BE2C (cell line): ENCODE measurements at regions not wholly inside any gene's neighbourhood (a gene's known extent, or its start where the extent isn't known, plus 50 kb on each side); places are given as distances from the start of the nearest gene placed in this dataset.

Experiments
- DNase-seq: peaks from one replicate; pipeline ENCODE4 v3.0.0-alpha.2; 2020
- H3K27me3 ChIP-seq: fragments of 250-450 bp; sonication (Bioruptor Pico); 2 replicates; pipeline ENCODE4 v1.5.1; 2020; ENCODE audit warnings: mild to moderate bottlenecking
- H3K36me3 ChIP-seq: fragments of 250-450 bp; sonication (Bioruptor Pico); 2 replicates; pipeline ENCODE4 v1.5.1; 2020; ENCODE audit warnings: mild to moderate bottlenecking
- H3K4me1 ChIP-seq: fragments of 250-450 bp; sonication (Bioruptor Pico); 2 replicates; pipeline ENCODE4 v1.5.1; 2020
- H3K4me3 ChIP-seq: 2 replicates; pipeline ENCODE4 v1.5.1; 2011; ENCODE audit warnings: low read depth, low read length
- H3K9me3 ChIP-seq: fragments of 250-450 bp; sonication (Bioruptor Pico); 2 replicates; pipeline ENCODE4 v1.5.1; 2020
- TF ChIP-seq, protein P1 (sequence below): IDR thresholded peaks from 2 replicates; pipeline ENCODE4 v1.5.1; 2012; ENCODE audit warnings: mild to moderate bottlenecking, low read depth, low read length

DNA sequence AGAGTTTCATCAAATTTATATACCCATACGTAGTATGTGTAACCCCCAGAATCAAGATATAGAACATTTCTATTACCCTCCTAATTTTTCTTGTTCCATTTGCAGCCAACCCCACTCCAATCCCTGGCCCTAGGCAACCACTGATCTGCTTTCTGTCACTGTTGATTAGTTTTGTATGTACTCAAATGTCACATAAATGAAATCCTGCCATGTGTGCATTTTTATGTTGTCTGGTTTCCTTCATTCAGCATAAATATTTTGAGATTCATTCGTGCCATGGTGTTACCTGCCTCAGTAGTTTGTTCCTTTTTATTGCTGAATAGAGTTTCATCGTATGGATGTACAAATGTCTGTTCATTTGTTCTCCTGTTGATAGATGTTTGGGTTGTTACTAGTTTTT lies 126.3 kb downstream of the MID1IP1 start:
- no peaks in the 10 kb centered on the region for H3K9me3 ChIP-seq
- no peak for DNase-seq
- no peaks in the 10 kb centered on the region for H3K4me1 ChIP-seq
- TF ChIP-seq, protein P1, sequence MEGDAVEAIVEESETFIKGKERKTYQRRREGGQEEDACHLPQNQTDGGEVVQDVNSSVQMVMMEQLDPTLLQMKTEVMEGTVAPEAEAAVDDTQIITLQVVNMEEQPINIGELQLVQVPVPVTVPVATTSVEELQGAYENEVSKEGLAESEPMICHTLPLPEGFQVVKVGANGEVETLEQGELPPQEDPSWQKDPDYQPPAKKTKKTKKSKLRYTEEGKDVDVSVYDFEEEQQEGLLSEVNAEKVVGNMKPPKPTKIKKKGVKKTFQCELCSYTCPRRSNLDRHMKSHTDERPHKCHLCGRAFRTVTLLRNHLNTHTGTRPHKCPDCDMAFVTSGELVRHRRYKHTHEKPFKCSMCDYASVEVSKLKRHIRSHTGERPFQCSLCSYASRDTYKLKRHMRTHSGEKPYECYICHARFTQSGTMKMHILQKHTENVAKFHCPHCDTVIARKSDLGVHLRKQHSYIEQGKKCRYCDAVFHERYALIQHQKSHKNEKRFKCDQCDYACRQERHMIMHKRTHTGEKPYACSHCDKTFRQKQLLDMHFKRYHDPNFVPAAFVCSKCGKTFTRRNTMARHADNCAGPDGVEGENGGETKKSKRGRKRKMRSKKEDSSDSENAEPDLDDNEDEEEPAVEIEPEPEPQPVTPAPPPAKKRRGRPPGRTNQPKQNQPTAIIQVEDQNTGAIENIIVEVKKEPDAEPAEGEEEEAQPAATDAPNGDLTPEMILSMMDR: no peak
- H3K4me3 ChIP-seq: no peak overlapping the region
- no peaks in the 10 kb centered on the region for H3K27me3 ChIP-seq
- no peaks in the 10 kb centered on the region for H3K36me3 ChIP-seq

DNA sequence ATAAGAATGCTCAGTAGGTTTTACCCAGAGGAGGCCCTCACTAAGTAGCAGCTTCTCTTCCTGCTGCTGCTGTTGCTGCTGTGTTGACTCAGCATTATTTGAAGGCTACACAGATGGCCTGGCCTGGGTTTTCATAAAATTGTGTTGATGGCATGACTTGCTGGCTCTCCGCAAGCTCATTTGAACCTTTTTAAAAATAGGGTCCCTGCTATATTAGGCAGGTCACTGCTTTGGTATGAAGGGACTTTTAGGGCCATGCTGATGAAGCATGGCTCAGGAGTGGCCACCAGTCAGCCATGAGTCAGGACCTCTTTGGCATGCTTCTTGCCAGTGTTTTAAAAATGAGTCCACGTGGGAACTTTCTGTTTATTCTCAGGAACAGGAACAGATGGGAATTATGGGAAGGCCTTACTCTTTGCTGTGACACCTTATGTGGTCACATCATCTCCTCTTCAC lies 128.7 kb downstream of the MID1IP1 start:
- Histone ChIP-seq H3K27me3 (no peaks in the 10 kb centered on the region), H3K4me3 (no peak overlapping the region), H3K4me1 (no peaks in the 10 kb centered on the region), H3K36me3 (no peaks in the 10 kb centered on the region), H3K9me3 (no peaks in the 10 kb centered on the region)
- DNase-seq: no peak
- TF ChIP-seq, protein P1: no peak

DNA sequence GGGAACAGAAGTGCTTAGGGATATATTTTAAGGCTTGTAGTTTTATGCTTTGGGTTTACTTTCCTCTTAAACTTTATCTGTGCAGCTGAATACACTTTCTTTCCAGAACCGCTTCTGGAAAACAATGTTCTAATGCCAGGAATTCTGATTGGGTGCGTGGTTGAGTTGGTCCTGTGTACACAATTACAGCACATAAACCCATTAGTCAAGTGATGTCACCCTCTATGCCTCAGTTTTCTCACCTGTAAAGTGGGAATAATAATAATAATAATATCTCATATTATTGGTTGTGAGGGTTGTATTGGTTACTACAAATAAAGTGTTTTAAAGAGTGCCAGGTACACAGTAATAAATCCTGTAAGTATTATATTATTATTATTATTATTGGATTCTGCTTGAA lies 129.2 kb downstream of the MID1IP1 start:
- H3K4me1 ChIP-seq: no peaks in the 10 kb centered on the region
- H3K36me3 ChIP-seq: no peaks in the 10 kb centered on the region
- H3K27me3 ChIP-seq: no peaks in the 10 kb centered on the region
- DNase-seq: no peak
- TF ChIP-seq, protein P1: no peak
- H3K4me3 ChIP-seq: no peak overlapping the region
- no peaks in the 10 kb centered on the region for H3K9me3 ChIP-seq

DNA sequence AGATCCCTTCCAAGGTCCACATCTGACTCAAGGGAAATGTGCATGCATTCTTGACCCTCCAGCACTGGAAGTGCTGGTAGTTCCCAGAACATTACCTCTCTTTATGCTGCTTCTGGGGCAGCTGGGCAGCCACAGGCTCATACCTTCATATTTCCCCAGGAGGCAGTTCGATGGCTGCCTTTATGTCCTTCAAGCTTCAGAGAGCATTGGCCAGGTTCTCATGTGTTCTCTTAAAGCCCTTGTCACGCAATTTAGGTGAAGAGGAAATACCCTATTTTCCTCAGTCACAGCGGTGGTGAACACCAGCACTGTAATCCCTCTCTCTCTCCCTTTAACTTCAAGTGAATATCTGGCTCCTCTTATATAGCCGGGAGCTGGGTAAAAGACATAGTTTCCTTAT lies 134.3 kb downstream of the MID1IP1 start:
- H3K27me3 ChIP-seq: no peaks in the 10 kb centered on the region
- H3K4me3 ChIP-seq: no peak overlapping the region
- no peaks in the 10 kb centered on the region for H3K4me1 ChIP-seq
- TF ChIP-seq, protein P1: no peak
- no peaks in the 10 kb centered on the region for H3K36me3 ChIP-seq
- no peaks in the 10 kb centered on the region for H3K9me3 ChIP-seq
- DNase-seq: no peak

DNA sequence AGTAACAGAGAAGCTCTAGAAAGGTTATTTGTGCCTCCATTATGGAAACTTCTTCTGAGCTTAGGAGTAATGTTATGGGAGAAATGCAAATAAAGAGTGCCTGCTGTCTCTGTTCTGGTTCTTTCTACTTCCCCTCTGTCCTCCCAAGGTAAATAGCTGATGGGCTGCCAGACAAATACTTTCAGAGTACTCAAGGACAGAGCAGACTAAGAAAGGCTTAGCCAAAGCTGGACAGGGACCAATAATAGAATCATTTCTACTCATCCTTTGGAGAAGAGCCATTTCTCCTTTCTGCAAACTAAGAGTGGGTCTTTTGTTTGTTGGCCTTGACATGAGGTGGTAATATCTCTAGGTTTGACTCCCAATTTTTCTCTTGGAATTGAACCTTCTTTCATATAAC lies 136.1 kb downstream of the MID1IP1 start:
- TF ChIP-seq, protein P1: no peak
- no peak for DNase-seq
- H3K9me3 ChIP-seq: no peaks in the 10 kb centered on the region
- H3K4me3 ChIP-seq: no peak overlapping the region
- H3K4me1 ChIP-seq: no peaks in the 10 kb centered on the region
- H3K36me3 ChIP-seq: no peaks in the 10 kb centered on the region
- no peaks in the 10 kb centered on the region for H3K27me3 ChIP-seq

DNA sequence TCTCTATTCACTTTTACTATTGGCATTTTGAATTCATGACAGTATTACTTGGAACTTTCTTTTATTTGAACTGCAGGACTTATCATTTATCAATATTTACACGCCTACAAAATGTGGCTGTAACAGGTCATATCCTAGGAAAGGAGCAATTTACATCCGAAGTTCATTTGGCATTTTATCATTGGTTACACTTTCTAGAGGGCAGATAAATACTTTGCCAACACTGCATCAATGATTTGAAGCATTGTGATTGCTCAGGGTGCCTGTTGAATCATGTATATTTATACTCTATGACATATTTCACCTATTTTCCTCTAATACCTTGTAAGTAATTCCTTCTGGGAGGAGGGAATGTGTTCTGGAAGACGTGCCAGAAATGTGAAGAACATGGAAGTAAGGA lies 136.7 kb downstream of the MID1IP1 start:
- TF ChIP-seq, protein P1: no peak
- Histone ChIP-seq H3K36me3 (no peaks in the 10 kb centered on the region), H3K9me3 (no peaks in the 10 kb centered on the region), H3K27me3 (no peaks in the 10 kb centered on the region), H3K4me1 (no peaks in the 10 kb centered on the region), H3K4me3 (no peak overlapping the region)
- DNase-seq: no peak
